Loucy (cell line): ENCODE measurements at regions not wholly inside any gene's neighbourhood (a gene's known extent, or its start where the extent isn't known, plus 50 kb on each side); places are given as distances from the start of the nearest gene placed in this dataset.

Experiments
- H2AFZ ChIP-seq: fragments of 200-600 bp; sonication (generic); 2 replicates; pipeline ENCODE4 v1.6.0; 2016; ENCODE audit warnings: antibody characterized with exemption, mild to moderate bottlenecking, low read length, moderate library complexity
- H3F3A ChIP-seq: fragments of 200-600 bp; 2 replicates; pipeline ENCODE4 v1.6.0; 2016; ENCODE audit warnings: antibody characterized with exemption, low read depth, mild to moderate bottlenecking
- H3K27me3 ChIP-seq: fragments of 200-600 bp; sonication (generic); 2 replicates; pipeline ENCODE4 v1.6.1; 2014; ENCODE audit warnings: low read length, mild to moderate bottlenecking; ENCODE audit not compliant: insufficient read depth, poor library complexity, severe bottlenecking
- H3K36me3 ChIP-seq: fragments of 200-600 bp; sonication (generic); 2 replicates; pipeline ENCODE4 v1.6.1; 2016; ENCODE audit warnings: low read length; ENCODE audit not compliant: insufficient read depth
- H3K4me1 ChIP-seq: fragments of 200-600 bp; sonication (generic); 2 replicates; pipeline ENCODE4 v1.5.1; 2014; ENCODE audit warnings: low read length, mild to moderate bottlenecking; ENCODE audit not compliant: insufficient read depth, poor library complexity, severe bottlenecking
- H3K4me2 ChIP-seq: fragments of 200-600 bp; sonication (generic); 2 replicates; pipeline ENCODE4 v1.6.0; 2014; ENCODE audit warnings: antibody characterized with exemption, low read length, low read depth, mild to moderate bottlenecking; ENCODE audit not compliant: poor library complexity, severe bottlenecking
- H3K4me3 ChIP-seq: fragments of 200-600 bp; sonication (generic); 2 replicates; pipeline ENCODE4 v1.5.1; 2014; ENCODE audit warnings: low read length, mild to moderate bottlenecking, mixed read lengths; ENCODE audit not compliant: poor library complexity, severe bottlenecking
- H3K79me2 ChIP-seq: fragments of 200-600 bp; sonication (generic); 2 replicates; pipeline ENCODE4 v1.6.1; 2014; ENCODE audit warnings: low read length; ENCODE audit not compliant: insufficient read depth
- H3K9ac ChIP-seq: fragments of 200-600 bp; sonication (generic); 2 replicates; pipeline ENCODE4 v1.6.0; 2014; ENCODE audit warnings: mild to moderate bottlenecking, low read depth, low read length, moderate library complexity; ENCODE audit not compliant: poor library complexity, severe bottlenecking
- H3K9me2 ChIP-seq: fragments of 200-600 bp; sonication (generic); replicated peaks from 2 replicates; pipeline ENCODE4 v1.6.1; 2016; ENCODE audit warnings: low read depth, low read length, mixed read lengths
- H3K9me3 ChIP-seq: fragments of 200-600 bp; sonication (generic); 2 replicates; pipeline ENCODE4 v1.6.1; 2014; ENCODE audit warnings: mild to moderate bottlenecking, antibody characterized with exemption, low read length, low read depth; ENCODE audit not compliant: insufficient read depth
- H4K20me1 ChIP-seq: fragments of 200-600 bp; sonication (generic); 2 replicates; pipeline ENCODE4 v1.6.0; 2014; ENCODE audit warnings: antibody characterized with exemption, low read length, mild to moderate bottlenecking; ENCODE audit not compliant: insufficient read depth, poor library complexity, severe bottlenecking
- EZH2phosphoT487 ChIP-seq: fragments of 200-600 bp; IDR thresholded peaks from 2 replicates; pipeline ENCODE4 v1.6.1; 2018; ENCODE audit warnings: antibody characterized with exemption, mild to moderate bottlenecking, moderate library complexity, borderline replicate concordance
- TF ChIP-seq, protein P1 (sequence below): fragments of 200-600 bp; sonication (generic); conservative IDR thresholded peaks from 2 replicates; pipeline ENCODE4 v1.5.1; 2014; ENCODE audit warnings: mild to moderate bottlenecking, antibody characterized with exemption, low read length

DNA sequence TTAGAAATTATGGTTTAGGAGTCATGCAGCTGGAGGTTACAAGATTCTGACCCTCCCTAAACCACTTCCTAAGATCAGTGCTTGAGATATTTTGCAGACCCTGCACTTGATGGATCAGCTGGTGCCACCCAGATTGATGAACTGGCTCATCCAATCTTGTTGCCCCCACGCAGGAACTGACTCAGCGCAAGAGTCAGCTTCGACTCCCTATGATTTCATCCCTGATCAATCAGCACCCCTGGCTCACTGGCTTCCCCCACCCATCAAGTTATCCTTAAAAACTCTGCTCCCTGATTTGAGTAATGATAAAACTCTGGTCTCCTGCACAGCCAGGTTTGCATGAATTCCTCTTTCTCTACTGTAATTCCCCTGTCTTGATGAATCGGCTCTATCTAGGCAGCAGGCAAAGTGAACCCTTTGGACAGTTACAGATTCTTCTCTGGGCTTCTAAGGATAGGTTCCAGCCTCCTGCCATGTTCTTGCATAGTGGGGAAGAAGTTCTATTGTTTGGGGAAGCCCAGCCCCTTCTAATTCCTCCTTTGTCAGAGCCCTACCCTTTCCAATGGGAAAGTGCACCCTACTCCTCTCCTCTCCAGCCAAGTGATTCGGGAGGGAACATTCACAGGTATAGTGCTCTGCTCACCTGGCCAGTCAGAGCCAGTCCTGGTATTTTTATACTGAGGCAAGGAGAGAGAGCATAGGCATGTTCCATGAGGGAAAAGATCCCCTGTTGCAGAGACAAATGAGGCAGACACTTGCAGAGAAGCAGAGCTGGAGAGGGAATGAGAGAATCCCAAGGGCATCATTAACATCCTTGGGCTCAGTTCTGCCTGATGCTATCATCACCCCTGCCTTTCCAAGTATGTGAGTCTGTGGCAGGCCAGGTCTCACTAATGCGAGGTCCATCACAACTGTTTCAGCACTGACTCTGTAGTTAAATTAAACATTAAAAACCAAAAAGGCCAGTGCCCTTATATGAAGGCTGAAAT lies 224.4 kb upstream of the GALNT17 start:
- Histone ChIP-seq H4K20me1 (no peaks in the 10 kb centered on the region), H3K4me3 (no peak overlapping the region), H3K9me2 (no peaks in the 10 kb centered on the region), H3K27me3 (no peaks in the 10 kb centered on the region), H3K9ac (no peak overlapping the region), H3K4me1 (no peaks in the 10 kb centered on the region), H2AFZ (no peak overlapping the region), H3K79me2 (no peaks in the 10 kb centered on the region), H3K9me3 (peaks cover 4% of the 10 kb centered on the region; the same call in 1 of the 2 replicates), H3F3A (no peaks in the 10 kb centered on the region), H3K4me2 (no peak overlapping the region), H3K36me3 (no peaks in the 10 kb centered on the region)
- no peak for TF ChIP-seq EZH2phosphoT487
- TF ChIP-seq, protein P1, sequence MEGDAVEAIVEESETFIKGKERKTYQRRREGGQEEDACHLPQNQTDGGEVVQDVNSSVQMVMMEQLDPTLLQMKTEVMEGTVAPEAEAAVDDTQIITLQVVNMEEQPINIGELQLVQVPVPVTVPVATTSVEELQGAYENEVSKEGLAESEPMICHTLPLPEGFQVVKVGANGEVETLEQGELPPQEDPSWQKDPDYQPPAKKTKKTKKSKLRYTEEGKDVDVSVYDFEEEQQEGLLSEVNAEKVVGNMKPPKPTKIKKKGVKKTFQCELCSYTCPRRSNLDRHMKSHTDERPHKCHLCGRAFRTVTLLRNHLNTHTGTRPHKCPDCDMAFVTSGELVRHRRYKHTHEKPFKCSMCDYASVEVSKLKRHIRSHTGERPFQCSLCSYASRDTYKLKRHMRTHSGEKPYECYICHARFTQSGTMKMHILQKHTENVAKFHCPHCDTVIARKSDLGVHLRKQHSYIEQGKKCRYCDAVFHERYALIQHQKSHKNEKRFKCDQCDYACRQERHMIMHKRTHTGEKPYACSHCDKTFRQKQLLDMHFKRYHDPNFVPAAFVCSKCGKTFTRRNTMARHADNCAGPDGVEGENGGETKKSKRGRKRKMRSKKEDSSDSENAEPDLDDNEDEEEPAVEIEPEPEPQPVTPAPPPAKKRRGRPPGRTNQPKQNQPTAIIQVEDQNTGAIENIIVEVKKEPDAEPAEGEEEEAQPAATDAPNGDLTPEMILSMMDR, result no peak

DNA sequence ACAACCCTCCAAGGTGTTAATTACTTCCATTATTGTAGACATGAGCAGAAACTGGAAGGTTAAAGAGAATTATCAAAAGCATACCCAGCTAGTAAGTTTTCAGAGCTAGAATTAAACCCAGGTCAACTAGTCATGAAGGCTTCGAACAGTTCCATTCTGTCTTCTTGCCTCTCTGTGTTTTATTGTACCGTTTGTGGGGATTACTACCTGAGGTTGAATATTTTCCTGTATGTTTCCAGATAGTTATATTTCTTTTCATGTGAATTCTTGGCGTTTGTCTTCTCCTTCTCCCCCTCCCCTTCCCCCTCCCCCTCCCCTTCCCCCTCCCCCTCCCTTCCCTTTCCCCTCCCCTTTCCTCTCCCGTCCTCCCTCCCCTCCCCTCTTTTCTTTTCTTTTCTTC lies 218.0 kb upstream of the GALNT17 start:
- Histone ChIP-seq H3K4me3 (no peak overlapping the region), H3F3A (no peaks in the 10 kb centered on the region), H2AFZ (no peak overlapping the region), H3K27me3 (no peaks in the 10 kb centered on the region), H3K4me2 (no peak overlapping the region), H3K79me2 (no peaks in the 10 kb centered on the region), H3K36me3 (no peaks in the 10 kb centered on the region), H3K9ac (no peak overlapping the region), H3K9me3 (no peaks in the 10 kb centered on the region), H4K20me1 (no peaks in the 10 kb centered on the region), H3K9me2 (no peaks in the 10 kb centered on the region), H3K4me1 (no peaks in the 10 kb centered on the region)
- TF ChIP-seq, protein P1, result no peak
- TF ChIP-seq EZH2phosphoT487, result no peak

DNA sequence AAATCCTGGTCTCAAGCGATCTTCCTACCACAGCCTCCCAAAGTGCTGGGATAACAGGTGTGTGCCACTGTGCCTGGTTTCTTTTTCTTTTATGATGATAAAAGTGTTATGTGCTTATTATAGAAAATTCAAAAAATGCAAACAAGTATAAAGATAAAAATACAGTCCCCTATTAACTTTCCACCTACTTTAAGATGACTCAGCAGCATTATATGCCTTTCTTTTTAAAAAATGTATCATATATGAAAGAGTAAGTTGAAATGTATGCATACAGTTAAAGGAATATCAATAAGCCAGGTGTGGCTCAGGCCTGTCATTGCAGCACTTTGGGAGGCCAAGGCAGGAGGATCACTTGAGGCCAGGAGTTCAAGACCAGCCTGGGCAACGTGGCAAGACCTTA lies 216.9 kb upstream of the GALNT17 start:
- Histone ChIP-seq H3K4me2 (no peak overlapping the region), H3K9me3 (no peaks in the 10 kb centered on the region), H3K9ac (no peak overlapping the region), H3K4me3 (no peak overlapping the region), H3K4me1 (no peaks in the 10 kb centered on the region), H3K27me3 (no peaks in the 10 kb centered on the region), H4K20me1 (no peaks in the 10 kb centered on the region), H3K9me2 (no peaks in the 10 kb centered on the region), H3K36me3 (no peaks in the 10 kb centered on the region), H2AFZ (no peak overlapping the region), H3F3A (no peaks in the 10 kb centered on the region), H3K79me2 (no peaks in the 10 kb centered on the region)
- TF ChIP-seq EZH2phosphoT487, result no peak
- TF ChIP-seq, protein P1, result no peak
